ENCODE measurements at regions not wholly inside any gene's neighbourhood (a gene's known extent, or its start where the extent isn't known, plus 50 kb on each side); places are given as distances from the start of the nearest gene placed in this dataset.

- DNase-seq (ENCODE audit: low read depth), result no peak
Observed at GRCh38 chr22:42180349-42180842, 49.8 kb upstream of the CYP2D6 start.
